ENCODE measurements at regions not wholly inside any gene's neighbourhood (a gene's known extent, or its start where the extent isn't known, plus 50 kb on each side); places are given as distances from the start of the nearest gene placed in this dataset.
"Not testable (repeated sequence)": the region's sequence is repeated elsewhere in the genome, so short reads cannot be mapped to it uniquely, and the experiment has no call there.

- dilution Hi-C loops (cut with MboI; ENCODE audit: extremely low pct_ligation_motif_present, low sequenced_read_pairs); H3K27me3 ChIP-seq (ENCODE audit: control insufficient read depth, extremely low read depth, insufficient read depth, low read length); H3K27ac ChIP-seq (ENCODE audit: control insufficient read depth, insufficient read depth, low read length); H3K79me2 ChIP-seq (ENCODE audit: control insufficient read depth, insufficient read depth, low read length); H3K4me2 ChIP-seq (ENCODE audit: control insufficient read depth, extremely low read depth, insufficient read depth, low read depth, low read length); DNase-seq (ENCODE audit: low read depth, low spot score); H3K4me3 ChIP-seq (ENCODE audit: control insufficient read depth in 2 of 3, extremely low read depth in 1 of 3, insufficient read depth in 2 of 3, low read depth in 1 of 3, low read length in 3 of 3); H3K36me3 ChIP-seq (ENCODE audit: control insufficient read depth in 2 of 2, extremely low read depth in 1 of 2, insufficient read depth in 2 of 2, low read length in 2 of 2); H3K9ac ChIP-seq (ENCODE audit: control insufficient read depth, extremely low read depth, insufficient read depth, low read length); H2AFZ ChIP-seq (ENCODE audit: control insufficient read depth, low read length); FAIRE-seq; H3K9me1 ChIP-seq (ENCODE audit: control insufficient read depth, extremely low read depth, insufficient read depth, low read length); H3K9me3 ChIP-seq (ENCODE audit: control insufficient read depth, low read depth, low read length); H3K4me1 ChIP-seq (ENCODE audit: control insufficient read depth, extremely low read depth, insufficient read depth, low read length); H4K20me1 ChIP-seq (ENCODE audit: control insufficient read depth, extremely low read depth, insufficient read depth, low read length): not testable (repeated sequence)
Observed at GRCh38 chr10:59975918-59976317, 69.6 kb upstream of the CCDC6 start.

DNA sequence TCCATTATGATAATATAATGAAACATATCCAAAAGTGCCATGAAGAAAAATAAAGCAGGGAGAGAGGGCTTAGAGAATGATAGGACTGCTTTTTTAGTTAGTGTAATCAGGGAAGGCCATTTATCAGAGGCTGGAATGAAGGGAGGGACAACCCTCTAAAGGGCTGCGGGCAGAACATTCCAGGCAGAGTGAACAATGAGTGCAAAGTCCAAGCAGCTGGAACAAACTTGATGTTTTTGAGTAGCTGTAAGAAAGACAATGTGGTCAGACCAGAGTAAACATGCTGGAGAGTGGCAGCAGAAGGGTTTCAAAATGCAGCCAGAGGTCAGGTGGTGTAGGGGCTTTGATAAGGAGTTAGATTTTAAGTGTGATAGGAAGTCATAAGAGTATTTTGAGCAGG, 65.6 kb upstream of the CCDC6 start:
- no peak overlapping the region for H3K27ac ChIP-seq (ENCODE audit: control insufficient read depth, insufficient read depth, low read length)
- dilution Hi-C loops (cut with MboI; ENCODE audit: extremely low pct_ligation_motif_present, low sequenced_read_pairs): no loop called here
- no peak overlapping the region for H3K4me2 ChIP-seq (ENCODE audit: control insufficient read depth, extremely low read depth, insufficient read depth, low read depth, low read length)

More for the DNA sequence above, 65.6 kb upstream of the CCDC6 start:
- Histone ChIP-seq H3K79me2 (ENCODE audit: control insufficient read depth, insufficient read depth, low read length) (no peaks in the 10 kb centered on the region), H3K4me3 (ENCODE audit: control insufficient read depth in 2 of 3, extremely low read depth in 1 of 3, insufficient read depth in 2 of 3, low read depth in 1 of 3, low read length in 3 of 3) (no peak overlapping the region), H2AFZ (ENCODE audit: control insufficient read depth, low read length) (peak overlapping the region; percentile 46), H3K9me3 (ENCODE audit: control insufficient read depth, low read depth, low read length) (no peaks in the 10 kb centered on the region), H3K36me3 (ENCODE audit: control insufficient read depth in 2 of 2, extremely low read depth in 1 of 2, insufficient read depth in 2 of 2, low read length in 2 of 2) (no peaks in the 10 kb centered on the region), H4K20me1 (ENCODE audit: control insufficient read depth, extremely low read depth, insufficient read depth, low read length) (no peaks in the 10 kb centered on the region), H3K4me1 (ENCODE audit: control insufficient read depth, extremely low read depth, insufficient read depth, low read length) (peaks cover 13% of the 10 kb centered on the region), H3K9me1 (ENCODE audit: control insufficient read depth, extremely low read depth, insufficient read depth, low read length) (peaks cover 2% of the 10 kb centered on the region), H3K27me3 (ENCODE audit: control insufficient read depth, extremely low read depth, insufficient read depth, low read length) (no peaks in the 10 kb centered on the region), H3K9ac (ENCODE audit: control insufficient read depth, extremely low read depth, insufficient read depth, low read length) (no peak overlapping the region)
- FAIRE-seq: no peak
- TF ChIP-seq, protein P1, sequence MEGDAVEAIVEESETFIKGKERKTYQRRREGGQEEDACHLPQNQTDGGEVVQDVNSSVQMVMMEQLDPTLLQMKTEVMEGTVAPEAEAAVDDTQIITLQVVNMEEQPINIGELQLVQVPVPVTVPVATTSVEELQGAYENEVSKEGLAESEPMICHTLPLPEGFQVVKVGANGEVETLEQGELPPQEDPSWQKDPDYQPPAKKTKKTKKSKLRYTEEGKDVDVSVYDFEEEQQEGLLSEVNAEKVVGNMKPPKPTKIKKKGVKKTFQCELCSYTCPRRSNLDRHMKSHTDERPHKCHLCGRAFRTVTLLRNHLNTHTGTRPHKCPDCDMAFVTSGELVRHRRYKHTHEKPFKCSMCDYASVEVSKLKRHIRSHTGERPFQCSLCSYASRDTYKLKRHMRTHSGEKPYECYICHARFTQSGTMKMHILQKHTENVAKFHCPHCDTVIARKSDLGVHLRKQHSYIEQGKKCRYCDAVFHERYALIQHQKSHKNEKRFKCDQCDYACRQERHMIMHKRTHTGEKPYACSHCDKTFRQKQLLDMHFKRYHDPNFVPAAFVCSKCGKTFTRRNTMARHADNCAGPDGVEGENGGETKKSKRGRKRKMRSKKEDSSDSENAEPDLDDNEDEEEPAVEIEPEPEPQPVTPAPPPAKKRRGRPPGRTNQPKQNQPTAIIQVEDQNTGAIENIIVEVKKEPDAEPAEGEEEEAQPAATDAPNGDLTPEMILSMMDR (optimal IDR thresholded peaks at IDR 0.05 in 1 of 3, IDR thresholded peaks at IDR 0.05 in 1 of 3, conservative IDR thresholded peaks at IDR 0.05 in 1 of 3; ENCODE audit: extremely low read depth in 1 of 3, insufficient read depth in 2 of 3, low read length in 3 of 3): no peak
- DNase-seq (ENCODE audit: low read depth, low spot score): no peak
